ENCODE measurements at regions not wholly inside any gene's neighbourhood (a gene's known extent, or its start where the extent isn't known, plus 50 kb on each side); places are given as distances from the start of the nearest gene placed in this dataset.
"Not testable (repeated sequence)": the region's sequence is repeated elsewhere in the genome, so short reads cannot be mapped to it uniquely, and the experiment has no call there.

DNA sequence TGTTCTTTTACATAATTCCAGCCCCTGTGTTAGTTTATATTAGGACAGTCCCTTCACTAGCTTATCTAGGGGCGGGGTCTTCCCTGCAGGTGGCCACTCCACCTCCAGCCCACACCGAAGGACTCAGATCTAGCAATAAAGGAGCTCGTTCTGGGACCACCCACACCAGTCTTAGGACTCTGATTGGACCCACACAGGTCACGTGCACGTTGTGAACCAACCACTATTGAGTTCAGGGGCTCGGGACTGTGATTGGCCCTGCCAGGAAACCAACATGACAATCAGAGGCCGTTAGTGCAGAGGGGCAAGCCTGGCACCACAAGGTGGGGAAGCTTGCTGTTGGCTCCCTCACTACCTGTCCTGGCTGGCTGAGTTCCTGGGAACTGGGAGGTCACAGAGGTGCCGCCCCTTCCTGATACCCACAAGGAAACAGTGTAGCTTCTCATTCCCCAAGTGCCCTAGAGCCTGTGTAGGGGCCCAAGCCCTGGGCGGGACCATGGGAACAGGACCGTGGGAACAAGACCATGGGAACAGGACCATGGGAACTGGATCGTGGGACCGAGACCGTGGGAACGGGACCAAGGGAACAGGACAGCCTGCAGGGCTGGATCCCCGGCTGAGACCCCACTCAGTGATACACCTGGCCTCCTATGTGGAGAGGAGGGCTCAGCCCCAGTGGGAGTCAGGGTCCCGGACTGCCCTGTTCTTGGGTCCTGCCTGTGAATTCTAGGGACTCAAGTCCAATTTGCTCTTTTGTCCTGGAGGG is 297.8 kb downstream of the ADGRD1 start:
- DNase-seq: no peak

- no peak for DNase-seq
Measured at GRCh38 chr12:131253376-131254026, 299.8 kb downstream of the ADGRD1 start.

GRCh38 chr12:131254374-131254773 is 300.7 kb downstream of the ADGRD1 start:
- DNase-seq: no peak

DNA sequence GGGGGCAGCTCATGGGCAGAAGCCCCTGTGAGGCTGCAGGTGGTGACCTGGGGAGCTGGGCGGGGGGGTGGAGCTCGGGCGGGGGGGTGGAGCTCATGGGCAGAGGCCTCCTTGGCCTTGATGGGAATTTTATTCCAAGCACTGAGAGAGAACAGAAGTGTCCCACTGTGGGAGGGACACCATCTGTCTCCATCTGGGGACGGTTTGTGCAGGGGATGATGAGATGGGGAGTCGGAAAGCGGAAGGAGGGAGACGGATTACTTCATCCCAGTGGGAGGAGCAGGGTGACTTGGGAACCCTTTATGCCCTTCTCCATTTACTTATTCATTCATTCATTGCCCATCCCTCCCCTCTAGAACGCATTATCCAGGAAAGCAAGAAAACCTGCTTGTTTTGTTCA is 304.7 kb downstream of the ADGRD1 start:
- no peak for DNase-seq

DNA sequence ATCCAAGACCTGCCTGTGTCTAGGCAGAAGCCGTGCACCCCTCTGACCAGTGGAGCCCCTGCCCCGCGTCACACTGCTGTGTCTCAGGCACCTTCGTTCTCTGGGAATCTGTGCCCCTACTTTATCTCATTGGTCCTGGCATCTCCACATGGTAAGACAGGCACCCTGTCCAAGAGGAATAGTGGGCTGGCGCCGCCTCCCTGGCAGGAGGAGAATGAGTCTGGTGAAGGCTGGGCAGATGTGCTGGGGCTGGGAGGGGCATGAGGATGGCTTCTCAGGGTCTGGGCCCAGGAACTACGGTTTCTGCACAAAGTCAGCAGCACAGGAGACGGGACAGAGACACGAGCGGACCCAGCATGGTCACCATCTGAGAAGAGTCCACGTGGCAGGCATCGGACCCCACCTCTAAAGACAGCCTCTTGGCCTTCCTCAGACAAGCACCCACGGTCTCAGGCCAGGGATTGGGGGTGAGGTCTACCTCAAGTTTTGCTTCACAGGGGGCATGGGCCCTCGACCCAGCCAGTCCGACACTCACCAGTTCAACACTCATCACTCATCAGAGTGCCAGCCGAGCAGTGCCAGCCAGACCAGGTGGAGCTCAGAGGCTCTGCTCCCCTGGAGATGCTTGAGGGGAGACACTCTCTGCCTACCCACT is 306.7 kb downstream of the ADGRD1 start:
- DNase-seq: no peak

GRCh38 chr12:131260954-131261353 is 307.2 kb downstream of the ADGRD1 start:
- no peak for DNase-seq

DNA sequence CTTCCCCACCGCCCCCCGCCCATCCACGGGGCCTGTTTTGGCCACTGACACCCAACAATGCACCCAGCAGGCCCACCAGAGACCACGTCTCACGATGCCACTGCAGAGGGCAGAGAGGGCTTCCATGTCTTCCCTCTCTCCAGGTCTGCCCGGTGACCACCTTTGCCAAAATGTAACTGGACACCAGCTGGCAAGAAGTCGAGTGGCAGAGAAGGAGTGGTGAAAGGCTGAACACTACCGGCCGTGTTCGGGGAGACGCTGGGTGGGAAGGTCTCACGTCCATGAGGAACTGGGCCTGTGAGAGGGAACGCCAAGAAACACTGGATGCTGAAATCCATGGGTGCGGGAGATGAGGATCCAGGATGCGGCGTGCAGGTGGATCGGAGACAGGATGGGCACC is 308.2 kb downstream of the ADGRD1 start:
- no peak for DNase-seq

GRCh38 chr12:131263626-131264025 is 309.9 kb downstream of the ADGRD1 start:
- DNase-seq: no peak

DNA sequence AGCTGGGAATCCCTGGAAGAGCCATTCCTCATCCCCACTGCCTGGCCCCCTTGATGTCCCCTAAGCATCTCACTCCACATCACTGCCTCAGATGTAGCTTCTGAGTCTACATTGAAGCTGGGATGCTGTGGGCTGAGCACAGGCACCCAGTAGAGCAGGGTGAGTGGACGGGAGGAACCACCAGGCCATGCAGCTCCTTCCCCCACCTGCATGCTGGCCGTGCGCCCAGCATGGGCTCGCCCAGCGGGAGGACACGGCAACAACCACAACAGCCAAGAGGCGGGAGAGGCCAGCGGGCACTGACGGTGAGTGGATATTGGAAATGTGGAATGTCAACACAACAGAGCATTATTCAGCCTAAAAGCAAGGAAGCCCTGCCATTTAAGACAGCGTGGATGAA is 310.9 kb downstream of the ADGRD1 start:
- no peak for DNase-seq

DNA sequence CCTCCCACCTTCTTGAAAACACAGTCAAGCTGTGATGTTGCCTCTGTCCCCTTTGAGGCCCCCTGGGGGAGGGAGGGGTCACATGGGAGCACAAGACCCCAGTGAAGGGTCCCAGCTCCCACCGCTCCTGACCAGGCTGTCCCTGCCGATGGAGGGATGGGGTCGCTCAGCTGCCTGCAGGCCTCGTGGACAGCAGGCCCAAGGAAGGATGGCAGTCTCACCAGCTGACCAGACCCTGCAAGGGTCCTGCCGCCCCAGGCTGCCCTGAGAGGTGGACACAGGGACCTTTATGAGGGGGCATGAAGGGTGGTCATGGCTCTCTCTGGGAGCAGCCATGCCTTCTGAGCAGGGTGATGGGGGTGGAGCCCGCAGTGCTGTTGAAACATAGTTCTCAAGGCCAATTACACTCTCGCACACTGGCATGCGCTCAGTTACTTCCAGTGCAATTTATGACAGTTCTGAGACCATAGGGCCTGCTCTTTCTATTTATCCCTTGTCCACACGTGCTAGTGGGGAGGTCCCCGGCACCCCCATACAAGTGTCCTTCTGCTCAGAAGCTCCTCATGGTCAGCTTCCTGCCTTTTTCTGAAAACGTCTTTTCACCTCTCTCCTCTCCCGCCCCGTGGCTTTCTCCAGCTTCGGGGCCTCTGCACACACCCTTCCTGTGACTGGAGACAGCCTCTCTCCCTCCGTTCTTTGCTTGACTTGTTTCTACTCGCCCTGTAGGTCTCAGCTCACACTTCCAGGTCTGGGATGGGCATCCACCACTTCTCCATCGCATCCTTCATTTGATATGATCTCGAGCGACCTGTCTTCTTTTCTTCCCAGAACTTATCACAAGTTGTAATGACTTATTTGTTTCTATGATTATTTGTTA is 313.1 kb downstream of the ADGRD1 start:
- DNase-seq: no peak

DNA sequence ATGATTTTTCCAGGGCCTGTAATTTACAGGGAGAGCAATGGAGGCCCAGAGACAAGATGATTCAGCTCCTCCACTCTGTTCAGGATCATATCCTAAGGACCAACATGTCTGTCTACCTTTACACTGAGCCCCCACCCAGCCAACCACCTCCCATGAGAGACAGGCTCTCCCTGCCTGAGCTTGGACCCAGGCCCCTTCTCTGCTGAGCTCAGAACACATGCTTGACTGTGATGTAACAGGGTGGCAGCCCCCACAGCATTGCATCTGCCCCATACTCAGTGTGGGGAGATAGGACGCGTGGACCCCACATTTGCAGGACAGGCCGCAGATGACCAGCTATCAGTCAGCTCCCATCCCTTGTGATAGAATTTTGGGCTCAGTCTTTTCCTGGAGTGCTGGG is 313.9 kb downstream of the ADGRD1 start:
- DNase-seq: no peak

- DNase-seq: not testable (repeated sequence)
Measured at GRCh38 chr12:131268123-131268522, 314.4 kb downstream of the ADGRD1 start.

GRCh38 chr12:131268571-131268970 is 314.9 kb downstream of the ADGRD1 start:
- DNase-seq: not testable (repeated sequence)

GRCh38 chr12:131269551-131269950 is 315.8 kb downstream of the ADGRD1 start:
- DNase-seq: no peak

DNA sequence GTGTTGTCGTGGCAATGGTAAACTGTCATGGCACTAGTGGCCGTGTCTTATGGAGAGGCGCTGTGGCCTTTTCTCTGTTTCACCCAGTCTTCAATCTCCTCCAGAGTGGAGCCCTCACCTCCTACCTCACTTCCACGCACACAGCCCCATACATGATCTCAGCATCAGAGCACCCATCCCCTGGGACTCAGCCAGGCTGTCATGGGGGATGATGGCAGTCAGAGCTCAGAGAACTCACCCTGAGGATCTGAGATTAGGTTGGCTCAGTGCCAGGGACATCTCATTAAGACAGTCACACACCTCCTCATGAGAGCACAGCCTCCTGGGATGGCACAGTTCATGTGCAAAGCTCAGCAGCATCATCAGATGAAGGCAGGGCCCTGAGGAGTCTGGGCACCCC is 316.3 kb downstream of the ADGRD1 start:
- DNase-seq: not testable (repeated sequence)

- no peak for DNase-seq
Measured at GRCh38 chr12:131271724-131272123, 318.0 kb downstream of the ADGRD1 start.

GRCh38 chr12:131272283-131272814 is 318.6 kb downstream of the ADGRD1 start:
- DNase-seq: not testable (repeated sequence)

DNA sequence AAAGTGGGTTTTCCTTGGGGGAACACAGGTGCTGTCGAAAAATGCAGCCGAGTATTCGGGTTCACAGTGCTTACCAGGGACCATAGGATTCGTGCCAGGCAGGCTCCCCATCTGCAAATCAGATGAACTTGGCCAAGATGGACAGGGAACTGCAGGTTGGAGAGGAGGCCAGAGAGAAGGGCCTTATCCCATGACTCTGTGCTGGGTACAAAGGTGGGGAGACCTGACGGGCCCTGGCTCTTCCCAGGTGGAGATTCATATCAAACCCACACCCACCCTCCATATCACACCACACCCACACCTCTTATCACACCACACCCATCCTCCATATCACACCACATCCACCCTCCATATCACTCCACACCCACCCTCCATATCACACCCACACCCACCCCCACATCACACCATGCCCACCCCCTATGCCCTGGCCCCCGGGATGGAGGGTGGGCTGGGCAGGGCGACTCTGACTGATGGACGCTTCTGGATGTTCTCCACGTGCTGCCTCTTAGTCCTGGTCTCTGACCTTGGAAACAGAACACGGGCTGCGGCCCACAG is 319.7 kb downstream of the ADGRD1 start:
- DNase-seq: no peak

DNA sequence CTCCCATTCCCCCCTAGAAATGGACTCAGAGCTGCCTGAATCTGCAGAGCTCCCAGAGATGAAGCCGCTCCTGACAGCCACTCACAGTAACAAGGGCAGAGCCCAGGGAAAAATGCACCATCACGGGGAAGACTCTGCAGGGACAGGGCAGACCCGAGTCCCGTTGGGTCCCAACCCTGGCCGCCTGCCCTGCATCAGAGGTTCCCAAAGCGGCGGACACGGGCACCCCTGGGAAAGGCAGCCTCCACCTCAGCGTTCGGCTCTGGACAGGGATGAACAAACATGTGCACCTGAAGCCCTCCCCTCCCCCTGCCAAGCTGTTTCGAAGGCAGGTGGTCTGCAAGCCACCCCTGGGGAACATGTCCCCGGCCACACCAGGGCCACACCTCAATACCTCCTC is 320.4 kb downstream of the ADGRD1 start:
- no peak for DNase-seq

DNA sequence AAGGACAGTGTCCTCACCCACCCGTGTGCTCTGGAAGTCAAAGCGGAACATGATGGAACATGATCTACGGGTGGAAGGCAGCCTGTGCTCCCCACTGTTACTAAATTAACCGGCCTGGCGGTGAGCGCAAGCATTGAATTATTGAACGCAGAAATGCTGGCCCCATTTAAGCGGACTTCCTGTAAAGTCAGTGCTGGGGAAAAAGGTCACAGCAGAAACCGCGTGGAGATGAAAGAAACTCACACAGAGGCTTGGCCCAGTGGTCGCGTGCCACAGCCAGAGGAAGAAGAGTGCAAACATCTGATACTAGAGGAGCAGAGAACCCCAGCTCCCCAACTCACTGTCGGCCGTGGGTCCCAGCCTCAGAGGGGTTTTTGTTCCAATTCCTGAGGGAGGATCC is 321.2 kb downstream of the ADGRD1 start:
- no peak for DNase-seq

GRCh38 chr12:131275824-131276223 is 322.1 kb downstream of the ADGRD1 start:
- DNase-seq: no peak

GRCh38 chr12:131276501-131277185 is 322.9 kb downstream of the ADGRD1 start:
- no peak for DNase-seq
